Progenitor cell of endocrine pancreas (in vitro differentiated cells): ENCODE measurements at regions not wholly inside any gene's neighbourhood (a gene's known extent, or its start where the extent isn't known, plus 50 kb on each side); places are given as distances from the start of the nearest gene placed in this dataset.

Experiments used
- DNase-seq: peaks from one replicate; pipeline ENCODE4 v3.0.0; 2021; ENCODE audit warnings: low spot score; ENCODE audit not compliant: unreplicated experiment
- H3K27ac Mint-ChIP-seq: 2 replicates; pipeline ENCODE4 v1.8.0; 2021; ENCODE audit warnings: mild to moderate bottlenecking, moderate library complexity, mixed read lengths
- H3K27me3 Mint-ChIP-seq: 2 replicates; pipeline ENCODE4 v1.8.0; 2021; ENCODE audit warnings: mixed read lengths
- H3K36me3 Mint-ChIP-seq: 2 replicates; pipeline ENCODE4 v1.8.0; 2022; ENCODE audit warnings: mixed read lengths; ENCODE audit not compliant: insufficient read depth
- H3K4me1 Mint-ChIP-seq: 2 replicates; pipeline ENCODE4 v1.8.0; 2021; ENCODE audit warnings: low read depth, mixed read lengths
- H3K4me3 Mint-ChIP-seq: 2 replicates; pipeline ENCODE4 v1.8.0; 2021; ENCODE audit warnings: low read depth, mild to moderate bottlenecking, moderate library complexity, mixed read lengths
- H3K9me3 Mint-ChIP-seq: 2 replicates; pipeline ENCODE4 v1.8.0; 2021; ENCODE audit warnings: low read depth, mixed read lengths
- CTCF ChIP-seq: fragments of 200-600 bp; sonication (generic); IDR thresholded peaks from one replicate; pipeline ENCODE4 v1.5.0; 2021; ENCODE audit warnings: antibody characterized with exemption, mild to moderate bottlenecking; ENCODE audit not compliant: unreplicated experiment

- Mint-ChIP-seq H3K27ac (no peak overlapping the region), H3K36me3 (no peaks in the 10 kb centered on the region), H3K4me3 (no peak overlapping the region), H3K4me1 (no peaks in the 10 kb centered on the region), H3K9me3 (peaks cover 27% of the 10 kb centered on the region), H3K27me3 (peaks cover 8% of the 10 kb centered on the region)
- TF ChIP-seq CTCF: no peak
- no peak for DNase-seq
Measured at GRCh38 chr4:182978152-182978827, 61.1 kb upstream of the DCTD start.

DNA sequence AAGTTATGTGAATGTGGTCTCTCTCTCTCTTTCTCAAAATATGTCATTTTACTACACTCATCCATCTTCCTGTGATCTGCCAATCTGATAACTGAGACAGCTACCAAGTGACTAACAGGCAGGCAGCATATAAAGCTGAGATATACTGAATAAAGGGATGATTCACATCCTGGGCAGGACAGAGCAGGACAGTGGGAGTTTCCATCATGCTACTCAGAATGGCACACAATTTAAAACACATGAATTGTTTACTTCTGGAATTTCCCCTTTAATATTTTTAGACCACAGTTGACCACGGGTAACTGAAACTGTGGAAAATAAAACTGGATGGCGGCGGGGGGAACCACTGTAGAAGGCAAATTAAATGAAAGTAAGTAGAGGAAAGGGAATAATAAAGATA, 58.6 kb upstream of the DCTD start:
- Mint-ChIP-seq H3K27me3 (peaks cover 8% of the 10 kb centered on the region), H3K27ac (no peak overlapping the region), H3K9me3 (peaks cover 6% of the 10 kb centered on the region), H3K4me3 (no peak overlapping the region), H3K4me1 (no peaks in the 10 kb centered on the region), H3K36me3 (no peaks in the 10 kb centered on the region)
- no peak for TF ChIP-seq CTCF
- no peak for DNase-seq

- no peak for DNase-seq
- TF ChIP-seq CTCF: no peak
- Mint-ChIP-seq H3K36me3 (no peaks in the 10 kb centered on the region), H3K27ac (no peak overlapping the region), H3K4me3 (no peak overlapping the region), H3K4me1 (no peaks in the 10 kb centered on the region), H3K27me3 (peaks cover 15% of the 10 kb centered on the region), H3K9me3 (peaks cover 5% of the 10 kb centered on the region)
Measured at GRCh38 chr4:182973941-182974340, 56.8 kb upstream of the DCTD start.

DNA sequence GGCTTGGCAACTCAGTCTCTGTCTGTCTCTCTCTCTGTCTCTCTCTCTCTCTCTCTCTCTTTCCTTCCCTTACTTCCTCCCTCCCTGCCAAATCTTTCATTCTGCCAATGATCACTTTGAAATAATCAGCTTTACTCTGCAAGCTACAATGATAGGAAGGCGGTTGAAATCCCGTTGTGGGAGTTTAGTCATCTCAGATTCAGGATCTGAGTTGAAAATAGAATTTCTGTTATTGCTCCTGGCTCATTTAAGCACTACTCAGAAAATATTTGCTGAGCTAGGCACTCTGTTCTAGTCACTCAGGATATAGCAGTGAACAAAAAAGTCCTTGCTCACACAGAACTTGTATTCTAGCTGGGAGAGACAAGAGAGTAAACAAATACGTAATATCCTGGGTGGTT, 56.3 kb upstream of the DCTD start:
- H3K27ac Mint-ChIP-seq: no peak overlapping the region

GRCh38 chr4:182971702-182972101, 54.5 kb upstream of the DCTD start:
- H3K36me3 Mint-ChIP-seq: peaks cover 1% of the 10 kb centered on the region
- H3K27ac Mint-ChIP-seq: no peak overlapping the region
- H3K9me3 Mint-ChIP-seq: peaks cover 10% of the 10 kb centered on the region
- H3K27me3 Mint-ChIP-seq: peaks cover 13% of the 10 kb centered on the region
- no peak for DNase-seq
- TF ChIP-seq CTCF: no peak
- no peaks in the 10 kb centered on the region for H3K4me1 Mint-ChIP-seq
- H3K4me3 Mint-ChIP-seq: no peak overlapping the region

More for the DNA sequence above, 56.3 kb upstream of the DCTD start:
- Mint-ChIP-seq H3K4me3 (no peak overlapping the region), H3K4me1 (no peaks in the 10 kb centered on the region), H3K27me3 (peaks cover 13% of the 10 kb centered on the region), H3K36me3 (no peaks in the 10 kb centered on the region), H3K9me3 (peaks cover under 1% of the 10 kb centered on the region)
- no peak for DNase-seq
- no peak for TF ChIP-seq CTCF
